ENCODE measurements at regions not wholly inside any gene's neighbourhood (a gene's known extent, or its start where the extent isn't known, plus 50 kb on each side); places are given as distances from the start of the nearest gene placed in this dataset.

- Histone ChIP-seq H3K4me3 (ENCODE audit: low read depth, low read length) (no peak overlapping the region), H3K27me3 (ENCODE audit: control insufficient read depth, insufficient read depth, low read length) (no peaks in the 10 kb centered on the region), H3K36me3 (ENCODE audit: control insufficient read depth, insufficient read depth, low read length) (no peaks in the 10 kb centered on the region)
- DNase-seq (ENCODE audit: low read depth) = no peak
- no peak for FAIRE-seq
- TF ChIP-seq CTCF (IDR thresholded peaks at IDR 0.05; ENCODE audit: insufficient read depth, low read length, severe bottlenecking) = no peak
Observed at GRCh38 chr6:147699140-147699539, 190.7 kb downstream of the SAMD5 start.

DNA sequence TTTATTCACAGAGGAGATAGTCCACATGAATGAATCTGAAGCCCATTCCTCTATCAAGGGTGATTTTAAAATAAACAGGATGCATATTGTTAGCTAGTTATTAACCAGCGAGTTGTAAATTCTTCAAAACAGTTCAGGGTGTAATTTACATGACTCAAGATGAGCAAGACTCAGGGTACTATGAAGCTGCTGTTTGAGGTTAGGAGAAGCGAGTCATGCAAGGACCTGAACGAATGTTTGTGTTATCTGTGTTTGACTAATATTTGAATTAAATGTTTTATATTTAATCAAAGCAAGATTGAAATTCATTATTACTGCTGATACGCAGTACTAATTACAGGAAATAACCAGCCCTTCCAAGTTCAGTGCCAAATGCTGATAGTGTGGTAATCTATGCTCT, 191.1 kb downstream of the SAMD5 start:
- Histone ChIP-seq H3K36me3 (ENCODE audit: control insufficient read depth, insufficient read depth, low read length) (no peaks in the 10 kb centered on the region), H3K4me3 (ENCODE audit: low read depth, low read length) (no peak overlapping the region), H3K27me3 (ENCODE audit: control insufficient read depth, insufficient read depth, low read length) (no peaks in the 10 kb centered on the region)
- FAIRE-seq (no peak), DNase-seq (ENCODE audit: low read depth) (peak; percentile 85)
- no peak for TF ChIP-seq CTCF (IDR thresholded peaks at IDR 0.05; ENCODE audit: insufficient read depth, low read length, severe bottlenecking)

- H3K4me3 ChIP-seq (ENCODE audit: low read depth, low read length) = no peak overlapping the region
- no peak for TF ChIP-seq CTCF (IDR thresholded peaks at IDR 0.05; ENCODE audit: insufficient read depth, low read length, severe bottlenecking)
Observed at GRCh38 chr6:147700436-147701209, 192.1 kb downstream of the SAMD5 start.

GRCh38 chr6:147704691-147705090, 196.2 kb downstream of the SAMD5 start:
- FAIRE-seq (no peak), DNase-seq (ENCODE audit: low read depth) (no peak)
- no peak overlapping the region for H3K4me3 ChIP-seq (ENCODE audit: low read depth, low read length)
- no peaks in the 10 kb centered on the region for H3K27me3 ChIP-seq (ENCODE audit: control insufficient read depth, insufficient read depth, low read length)
- TF ChIP-seq CTCF (IDR thresholded peaks at IDR 0.05; ENCODE audit: insufficient read depth, low read length, severe bottlenecking) = no peak
- no peaks in the 10 kb centered on the region for H3K36me3 ChIP-seq (ENCODE audit: control insufficient read depth, insufficient read depth, low read length)

More at GRCh38 chr6:147700436-147701209, 192.1 kb downstream of the SAMD5 start:
- no peaks in the 10 kb centered on the region for H3K36me3 ChIP-seq (ENCODE audit: control insufficient read depth, insufficient read depth, low read length)
- H3K27me3 ChIP-seq (ENCODE audit: control insufficient read depth, insufficient read depth, low read length) = no peaks in the 10 kb centered on the region
- FAIRE-seq (no peak), DNase-seq (ENCODE audit: low read depth) (no peak)

DNA sequence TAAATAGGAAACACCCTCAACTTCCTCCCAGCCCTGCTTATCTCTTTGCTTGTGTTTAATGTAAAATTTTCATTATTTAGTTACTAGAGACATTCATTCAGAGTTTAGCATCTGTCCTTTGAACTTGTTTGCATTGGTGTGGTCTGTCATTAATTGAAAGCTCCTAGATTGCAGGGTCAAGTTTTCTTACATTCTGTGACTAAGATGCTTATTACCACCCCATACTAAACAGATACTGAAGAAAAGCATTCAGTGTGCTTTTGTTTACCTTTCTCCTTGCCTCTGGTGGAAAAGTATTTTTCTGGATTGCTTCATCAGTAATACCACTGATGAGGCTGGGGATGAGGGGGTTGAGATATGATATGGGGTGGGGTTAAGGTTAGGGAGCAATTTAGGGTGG, 199.0 kb downstream of the SAMD5 start:
- no peaks in the 10 kb centered on the region for H3K27me3 ChIP-seq (ENCODE audit: control insufficient read depth, insufficient read depth, low read length)
- DNase-seq (ENCODE audit: low read depth) = no peak
- no peaks in the 10 kb centered on the region for H3K36me3 ChIP-seq (ENCODE audit: control insufficient read depth, insufficient read depth, low read length)
- no peak for FAIRE-seq
- H3K4me3 ChIP-seq (ENCODE audit: low read depth, low read length) = no peak overlapping the region
- no peak for TF ChIP-seq CTCF (IDR thresholded peaks at IDR 0.05; ENCODE audit: insufficient read depth, low read length, severe bottlenecking)

DNA sequence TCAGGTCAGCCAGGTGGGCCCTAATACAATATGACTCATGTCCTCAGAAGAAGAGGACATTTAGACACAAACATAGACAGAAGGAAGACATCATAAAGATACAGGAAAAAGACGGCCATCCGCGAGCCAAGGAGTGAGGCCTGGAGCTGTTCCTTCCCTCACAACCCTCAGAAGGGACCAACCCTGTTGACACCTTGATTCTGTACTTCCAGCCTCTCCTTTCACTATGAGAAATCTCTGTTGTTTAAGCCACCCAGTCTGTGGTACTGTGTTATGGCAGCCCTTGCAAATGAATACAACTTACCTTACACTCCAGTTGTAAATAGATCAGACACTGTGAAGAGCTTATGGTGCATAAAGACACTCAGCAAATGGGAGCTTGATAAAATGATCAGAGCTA, 199.7 kb downstream of the SAMD5 start:
- DNase-seq (ENCODE audit: low read depth) (no peak), FAIRE-seq (no peak)
- no peak overlapping the region for H3K4me3 ChIP-seq (ENCODE audit: low read depth, low read length)
- no peaks in the 10 kb centered on the region for H3K27me3 ChIP-seq (ENCODE audit: control insufficient read depth, insufficient read depth, low read length)
- H3K36me3 ChIP-seq (ENCODE audit: control insufficient read depth, insufficient read depth, low read length) = no peaks in the 10 kb centered on the region
- no peak for TF ChIP-seq CTCF (IDR thresholded peaks at IDR 0.05; ENCODE audit: insufficient read depth, low read length, severe bottlenecking)

Measured in bronchial epithelial cell (primary cell).